Sigmoid colon (tissue), 6 donors: ENCODE measurements at regions not wholly inside any gene's neighbourhood (a gene's known extent, or its start where the extent isn't known, plus 50 kb on each side); places are given as distances from the start of the nearest gene placed in this dataset.

ENCODE experiments used
- DNase-seq: peaks from one replicate; pipeline ENCODE4 v3.0.0-alpha.2; 2019
- H3K27ac ChIP-seq, 4 donors: fragments of 200-600 bp; sonication (generic); one replicate each; pipeline ENCODE4 v1.5.1; 2016 to 2019; ENCODE audit warnings: mild to moderate bottlenecking in 1 of 4
- H3K27me3 ChIP-seq, 3 donors: fragments of 200-600 bp; sonication (generic); one replicate each; pipeline ENCODE4 v1.5.1; 2019; ENCODE audit warnings: mild to moderate bottlenecking in 1 of 3
- H3K36me3 ChIP-seq, 4 donors: fragments of 200-600 bp; sonication (generic); one replicate each; pipeline ENCODE4 v1.5.1; 2016 to 2019
- H3K4me1 ChIP-seq, 4 donors: fragments of 200-600 bp; sonication (generic); one replicate each; pipeline ENCODE4 v1.5.1; 2017 to 2019
- H3K4me3 ChIP-seq, 4 donors: fragments of 200-600 bp; sonication (generic); one replicate each; pipeline ENCODE4 v1.5.1; 2017 to 2019; ENCODE audit warnings: mild to moderate bottlenecking in 2 of 4, moderate library complexity in 1 of 4
- H3K9me3 ChIP-seq, 4 donors: fragments of 200-600 bp in 3 of 4; sonication (generic) in 3 of 4; one replicate each; pipeline versions ENCODE4 v1.5.1 to v1.6.1; 2013 to 2019
- CTCF ChIP-seq, 4 experiments: fragments of 450-650 bp in 3 of 4; fragments of 200-600 bp in 1 of 4; IDR thresholded peaks; one replicate each; pipeline ENCODE4 v1.5.1; 2016 to 2019; ENCODE audit warnings: antibody characterized with exemption in 4 of 4, mild to moderate bottlenecking in 3 of 4, moderate library complexity in 2 of 4
- EP300 ChIP-seq, 4 donors: sonication (generic); formaldehyde crosslinking; IDR thresholded peaks; one replicate each; pipeline ENCODE4 v1.6.1; 2017; ENCODE audit warnings: antibody characterized with exemption in 4 of 4
- POLR2A ChIP-seq, 2 donors: fragments of 450-650 bp; IDR thresholded peaks; one replicate each; pipeline ENCODE4 v1.6.1; 2016; ENCODE audit warnings: antibody characterized with exemption in 2 of 2, mild to moderate bottlenecking in 2 of 2, moderate library complexity in 2 of 2
- POLR2AphosphoS5 ChIP-seq, 4 donors: sonication (generic); formaldehyde crosslinking; IDR thresholded peaks; one replicate each; pipeline ENCODE4 v1.6.1; 2017; ENCODE audit warnings: antibody characterized with exemption in 4 of 4
- WGBS, 2 donors: extraction: QIAGEN DNeasy Blood & Tissue Kit; methylation state at CpG; one replicate each; pipeline ENCODE4 v1.1.7; 2013; 5-methylcytosine and 5-hydroxymethylcytosine counted together
- intact Hi-C: fragments of 100-400 bp; cut with DNase I; formaldehyde crosslinking; loops from one replicate; pipeline ENCODE4 v1.15.1; 2023
- donor health status: healthy with polysubstance abuse.
- donor health status: healthy.

DNA sequence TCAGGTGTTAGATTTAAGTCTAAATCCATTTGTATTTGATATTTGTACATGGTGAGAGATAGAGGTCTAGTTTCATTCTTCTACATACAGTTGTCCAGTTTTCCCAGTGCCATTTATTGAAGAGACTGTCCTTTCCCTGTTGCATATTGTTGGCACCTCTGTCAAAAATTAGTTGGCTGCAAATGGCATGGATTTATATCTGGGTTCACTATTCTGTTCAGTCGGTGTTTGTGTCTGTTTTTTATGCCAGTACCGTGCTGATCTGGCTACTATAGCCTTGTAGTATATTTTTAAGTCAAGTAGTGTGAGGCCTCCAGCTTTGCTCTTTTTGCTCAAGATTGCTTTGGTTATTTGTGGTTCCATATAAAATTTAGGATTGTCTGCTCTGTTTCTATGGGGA lies 176.2 kb upstream of the DMRT1 start:
- Histone ChIP-seq H3K4me3 (no peak overlapping the region), H3K27ac (no peak overlapping the region), H3K27me3 (no peaks in the 10 kb centered on the region), H3K36me3 (no peaks in the 10 kb centered on the region), H3K4me1 (peaks cover 0 to 4% (median 0%) of the 10 kb centered on the region in 4 donors), H3K9me3 (peaks cover 0 to 3% (median 0%) of the 10 kb centered on the region in 4 donors)
- WGBS, 2 donors, result 96% methylated on average over 2 of the region's 2 CpGs
- TF ChIP-seq POLR2AphosphoS5 (IDR thresholded peaks at IDR 0.05) (no peak), EP300 (IDR thresholded peaks at IDR 0.05) (no peak), POLR2A (IDR thresholded peaks at IDR 0.05) (no peak), CTCF (IDR thresholded peaks at IDR 0.05) (no peak)
- intact Hi-C loops, result no loop called here
- no peak for DNase-seq

- no peak for DNase-seq
- intact Hi-C loops, result no loop called here
- WGBS, 2 donors, result 93 to 99% methylated on average over 2 of the region's 2 CpGs
- peaks cover 0 to 3% (median 0%) of the 10 kb centered on the region in 4 donors for H3K9me3 ChIP-seq
- peaks cover 0 to 31% (median 22%) of the 10 kb centered on the region in 4 donors for H3K4me1 ChIP-seq
- H3K4me3 ChIP-seq, result no peak overlapping the region
- H3K27ac ChIP-seq, result peak overlapping the region in 1 of 4 donors; percentile 77
- H3K36me3 ChIP-seq, result no peaks in the 10 kb centered on the region
- no peaks in the 10 kb centered on the region for H3K27me3 ChIP-seq
- TF ChIP-seq CTCF (IDR thresholded peaks at IDR 0.05) (no peak), POLR2A (IDR thresholded peaks at IDR 0.05) (no peak), POLR2AphosphoS5 (IDR thresholded peaks at IDR 0.05) (no peak), EP300 (IDR thresholded peaks at IDR 0.05) (no peak)
Observed at GRCh38 chr9:671997-672396, 169.5 kb upstream of the DMRT1 start.

DNA sequence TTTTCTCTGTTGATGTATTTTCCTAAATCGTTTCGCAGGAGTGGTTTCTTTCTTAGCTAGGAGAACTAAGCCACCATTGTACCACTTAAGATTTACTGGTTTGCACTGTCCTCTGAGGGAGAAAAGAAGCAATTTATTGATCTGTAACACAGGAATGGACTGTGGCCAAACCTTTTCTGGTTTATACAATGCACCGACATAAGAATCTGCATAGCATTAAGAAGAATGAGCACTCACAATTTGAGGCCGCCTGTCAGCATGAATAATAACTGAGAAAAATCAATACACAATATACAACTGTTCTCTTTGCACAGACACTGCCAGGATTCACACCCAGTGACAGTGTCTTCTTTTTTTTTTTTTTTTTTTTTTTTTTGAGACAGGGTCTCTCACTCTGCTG lies 168.6 kb upstream of the DMRT1 start:
- Histone ChIP-seq H3K36me3 (no peaks in the 10 kb centered on the region), H3K27me3 (no peaks in the 10 kb centered on the region), H3K4me1 (peaks cover 0 to 33% (median 22%) of the 10 kb centered on the region in 4 donors), H3K4me3 (no peak overlapping the region), H3K27ac (peak overlapping the region in 2 of 4 donors; percentile 65 to 77), H3K9me3 (peaks cover 0 to 3% (median 0%) of the 10 kb centered on the region in 4 donors)
- no peak for DNase-seq
- intact Hi-C loops, result no loop called here
- WGBS, 2 donors, result 71 to 80% methylated on average over 4 of the region's 4 CpGs
- TF ChIP-seq POLR2A (IDR thresholded peaks at IDR 0.05) (no peak), EP300 (IDR thresholded peaks at IDR 0.05) (no peak), CTCF (IDR thresholded peaks at IDR 0.05) (no peak), POLR2AphosphoS5 (IDR thresholded peaks at IDR 0.05) (no peak)

- TF ChIP-seq CTCF (IDR thresholded peaks at IDR 0.05), result no peak
- TF ChIP-seq EP300 (IDR thresholded peaks at IDR 0.05), result no peak
- peak in 1 of 4 donors; percentile 47 for TF ChIP-seq POLR2AphosphoS5 (IDR thresholded peaks at IDR 0.05)
- no peak for TF ChIP-seq POLR2A (IDR thresholded peaks at IDR 0.05)
- no peak for DNase-seq
- Histone ChIP-seq H3K9me3 (peaks cover 0 to 3% (median 0%) of the 10 kb centered on the region in 4 donors), H3K4me1 (peaks cover 0 to 38% (median 27%) of the 10 kb centered on the region in 4 donors), H3K4me3 (no peak overlapping the region), H3K36me3 (no peaks in the 10 kb centered on the region), H3K27ac (peak overlapping the region; percentile 61 to 77 (median 66)), H3K27me3 (no peaks in the 10 kb centered on the region)
- intact Hi-C loops, result no loop called here
- 87 to 91% methylated on average over 9 of the region's 9 CpGs for WGBS, 2 donors
Observed at GRCh38 chr9:673264-673965, 168.1 kb upstream of the DMRT1 start.
